ENCODE measurements at regions not wholly inside any gene's neighbourhood (a gene's known extent, or its start where the extent isn't known, plus 50 kb on each side); places are given as distances from the start of the nearest gene placed in this dataset.

DNA sequence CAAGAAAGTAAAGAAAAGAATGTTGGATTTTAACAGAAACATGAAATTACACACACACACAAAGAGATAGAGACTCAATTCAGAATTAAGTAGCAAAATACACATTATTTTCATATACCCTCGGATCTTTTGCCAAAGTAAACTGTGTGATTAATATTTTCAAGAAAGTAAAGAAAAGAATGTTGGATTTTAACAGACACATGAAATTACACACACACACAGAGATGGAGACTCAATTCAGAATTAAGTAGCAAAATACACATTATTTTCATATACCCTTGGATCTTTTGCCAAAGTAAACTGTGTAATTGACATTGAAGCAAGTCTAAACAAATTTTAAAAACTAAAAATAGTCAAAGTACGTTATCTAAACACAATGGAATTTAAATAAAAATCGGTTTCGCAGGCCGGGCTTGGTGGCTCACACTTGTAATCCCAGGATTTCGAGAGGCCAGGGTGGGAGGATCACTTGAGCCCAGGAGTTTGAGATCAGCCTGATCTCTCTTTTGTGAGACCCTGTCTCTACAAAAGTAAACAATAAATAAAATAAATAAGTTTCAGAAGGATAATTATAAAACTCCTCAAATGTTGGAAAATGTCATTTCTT is 337.3 kb upstream of the MAGI2 start:
- no peak for DNase-seq (ENCODE audit: low read depth)
- no peak overlapping the region for H3K4me3 ChIP-seq (ENCODE audit: low read length)
- TF ChIP-seq, protein P1, sequence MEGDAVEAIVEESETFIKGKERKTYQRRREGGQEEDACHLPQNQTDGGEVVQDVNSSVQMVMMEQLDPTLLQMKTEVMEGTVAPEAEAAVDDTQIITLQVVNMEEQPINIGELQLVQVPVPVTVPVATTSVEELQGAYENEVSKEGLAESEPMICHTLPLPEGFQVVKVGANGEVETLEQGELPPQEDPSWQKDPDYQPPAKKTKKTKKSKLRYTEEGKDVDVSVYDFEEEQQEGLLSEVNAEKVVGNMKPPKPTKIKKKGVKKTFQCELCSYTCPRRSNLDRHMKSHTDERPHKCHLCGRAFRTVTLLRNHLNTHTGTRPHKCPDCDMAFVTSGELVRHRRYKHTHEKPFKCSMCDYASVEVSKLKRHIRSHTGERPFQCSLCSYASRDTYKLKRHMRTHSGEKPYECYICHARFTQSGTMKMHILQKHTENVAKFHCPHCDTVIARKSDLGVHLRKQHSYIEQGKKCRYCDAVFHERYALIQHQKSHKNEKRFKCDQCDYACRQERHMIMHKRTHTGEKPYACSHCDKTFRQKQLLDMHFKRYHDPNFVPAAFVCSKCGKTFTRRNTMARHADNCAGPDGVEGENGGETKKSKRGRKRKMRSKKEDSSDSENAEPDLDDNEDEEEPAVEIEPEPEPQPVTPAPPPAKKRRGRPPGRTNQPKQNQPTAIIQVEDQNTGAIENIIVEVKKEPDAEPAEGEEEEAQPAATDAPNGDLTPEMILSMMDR (conservative IDR thresholded peaks at IDR 0.05; ENCODE audit: low read length) = no peak

DNA sequence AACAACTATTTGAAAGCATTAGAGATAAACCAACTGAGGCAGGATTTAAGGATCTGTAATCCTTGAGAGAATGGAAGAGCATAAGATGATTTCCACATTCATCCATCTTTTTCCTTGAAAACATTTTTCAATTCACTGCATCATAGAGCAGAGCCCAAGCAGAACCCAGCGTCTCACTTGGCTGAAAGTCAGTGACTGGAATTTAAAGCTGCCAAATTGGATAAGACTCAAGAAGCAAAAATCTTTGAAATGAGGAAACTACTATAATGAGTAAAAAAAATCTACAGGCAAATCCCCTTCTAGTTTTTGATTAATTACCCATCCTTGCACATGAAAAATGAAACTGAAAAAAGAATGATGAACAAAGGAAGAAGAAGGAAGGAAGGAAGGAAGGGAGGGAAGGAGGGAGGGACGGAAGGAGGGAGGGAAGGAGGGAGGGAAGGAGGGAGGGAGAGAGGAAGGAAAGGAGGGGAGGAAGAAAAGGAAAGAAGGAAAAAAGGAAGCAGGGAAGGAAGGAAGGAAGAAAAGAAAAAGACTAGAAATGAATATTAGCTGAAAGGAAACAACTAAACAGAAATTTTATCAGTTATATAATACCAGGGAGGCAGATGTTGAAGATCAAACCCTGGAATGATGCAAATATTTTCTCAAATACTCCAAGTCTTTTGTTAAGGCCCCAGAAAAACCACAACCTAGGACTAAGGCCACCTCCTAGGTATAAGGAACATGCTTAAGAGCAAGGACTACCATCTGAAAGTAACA is 336.3 kb upstream of the MAGI2 start:
- peak; percentile 88 for DNase-seq (ENCODE audit: low read depth)
- H3K4me3 ChIP-seq (ENCODE audit: low read length) = no peak overlapping the region
- TF ChIP-seq, protein P1 (conservative IDR thresholded peaks at IDR 0.05; ENCODE audit: low read length) = no peak

DNA sequence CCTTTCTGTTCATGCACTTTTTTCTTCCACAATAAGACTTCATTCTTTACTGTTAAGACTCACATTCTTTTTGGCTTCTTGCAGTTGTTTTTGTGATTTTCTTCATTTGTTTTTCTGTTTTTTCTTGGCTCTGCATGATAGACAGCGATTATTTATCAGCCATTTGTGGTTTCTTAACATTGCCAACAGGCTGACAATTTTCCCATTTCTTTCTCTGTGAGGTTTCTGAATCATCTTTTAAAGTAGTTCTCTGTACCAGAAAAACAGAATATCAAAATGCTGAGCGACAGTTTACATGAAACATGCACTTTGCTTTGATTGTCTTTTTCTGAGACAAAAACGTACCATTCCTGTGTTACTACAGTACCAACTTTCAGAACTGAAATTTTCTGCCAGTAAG is 334.2 kb upstream of the MAGI2 start:
- H3K4me3 ChIP-seq (ENCODE audit: low read length) = no peak overlapping the region
- DNase-seq (ENCODE audit: low read depth) = peak; percentile 73
- TF ChIP-seq, protein P1 (conservative IDR thresholded peaks at IDR 0.05; ENCODE audit: low read length) = no peak

- TF ChIP-seq, protein P1 (conservative IDR thresholded peaks at IDR 0.05; ENCODE audit: low read length) = no peak
- H3K4me3 ChIP-seq (ENCODE audit: low read length) = no peak overlapping the region
- no peak for DNase-seq (ENCODE audit: low read depth)
Observed at GRCh38 chr7:79787096-79787495, 333.6 kb upstream of the MAGI2 start.

- peak; percentile 91 for DNase-seq (ENCODE audit: low read depth)
- TF ChIP-seq, protein P1 (conservative IDR thresholded peaks at IDR 0.05; ENCODE audit: low read length) = no peak
- H3K4me3 ChIP-seq (ENCODE audit: low read length) = no peak overlapping the region
Observed at GRCh38 chr7:79786187-79786586, 332.7 kb upstream of the MAGI2 start.

DNA sequence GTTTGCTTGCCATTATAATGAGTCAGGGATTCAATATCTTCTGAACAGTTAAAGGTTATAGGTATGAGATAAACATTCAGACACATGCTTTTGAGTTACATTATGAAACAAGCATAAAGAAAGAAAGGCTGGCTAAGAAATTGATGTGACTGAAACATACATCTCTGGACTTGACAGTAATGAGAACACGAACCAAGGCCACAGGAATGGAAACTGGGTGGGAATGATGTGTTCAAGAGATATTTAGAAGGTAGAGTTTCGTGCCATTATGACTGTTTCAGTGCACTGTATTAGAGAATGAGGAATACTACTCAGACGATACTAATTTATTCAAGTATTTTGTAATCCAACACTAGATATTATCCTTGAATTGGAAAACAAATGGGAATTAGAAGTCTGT is 332.1 kb upstream of the MAGI2 start:
- peak; percentile 93 for DNase-seq (ENCODE audit: low read depth)
- H3K4me3 ChIP-seq (ENCODE audit: low read length) = no peak overlapping the region
- TF ChIP-seq, protein P1 (conservative IDR thresholded peaks at IDR 0.05; ENCODE audit: low read length) = no peak

DNA sequence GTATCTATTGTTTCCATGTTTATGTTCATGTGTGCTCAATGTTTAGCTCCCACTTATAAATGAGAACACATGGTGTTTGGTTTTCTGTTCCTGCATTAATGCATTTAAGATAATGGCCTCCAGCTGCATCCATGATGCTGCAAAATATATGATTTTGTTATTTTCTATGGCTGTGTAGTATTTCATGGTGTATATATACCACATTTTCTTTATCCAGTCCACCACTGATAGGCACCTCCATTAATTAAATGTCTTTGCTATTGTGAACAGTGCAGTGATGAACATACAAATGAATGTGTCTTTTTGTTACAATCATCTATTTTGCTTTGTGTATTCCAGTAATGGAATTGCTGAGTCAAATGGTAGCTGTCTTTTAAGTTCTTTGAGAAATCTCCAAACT is 329.4 kb upstream of the MAGI2 start:
- no peak for DNase-seq (ENCODE audit: low read depth)
- no peak overlapping the region for H3K4me3 ChIP-seq (ENCODE audit: low read length)
- TF ChIP-seq, protein P1 (conservative IDR thresholded peaks at IDR 0.05; ENCODE audit: low read length) = no peak
